GM18868 (cell line): ENCODE measurements at regions not wholly inside any gene's neighbourhood (a gene's known extent, or its start where the extent isn't known, plus 50 kb on each side); places are given as distances from the start of the nearest gene placed in this dataset.
A peak's percentile ranks its signal among the peaks of the same experiment; 100 is the strongest.

Experiments used
- ATAC-seq: cut with Tn5 transposase; IDR thresholded peaks from one replicate; pipeline ENCODE4 v1.9.1; 2021; ENCODE audit warnings: mild to moderate bottlenecking, moderate library complexity; ENCODE audit not compliant: unreplicated experiment

DNA sequence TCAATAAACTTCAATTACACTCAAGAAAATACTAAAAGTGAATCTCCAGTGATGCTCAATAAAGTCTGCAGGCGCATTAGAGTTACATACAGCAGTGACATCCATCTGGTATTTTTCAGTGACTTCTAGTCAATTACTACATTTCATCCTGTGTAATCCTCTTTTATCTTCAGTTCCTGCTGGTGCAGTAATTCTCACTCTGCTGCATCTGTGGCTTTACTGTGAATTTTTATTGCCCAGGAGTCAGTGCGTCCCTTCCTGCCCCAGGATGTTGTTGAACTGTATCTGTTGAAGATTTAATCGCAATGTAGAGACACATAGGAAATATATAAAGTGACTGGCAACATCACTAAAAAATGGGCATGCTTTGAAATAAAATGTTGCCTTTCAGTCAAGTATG is 196.3 kb upstream of the TMTC4 start:
- no peak for ATAC-seq

DNA sequence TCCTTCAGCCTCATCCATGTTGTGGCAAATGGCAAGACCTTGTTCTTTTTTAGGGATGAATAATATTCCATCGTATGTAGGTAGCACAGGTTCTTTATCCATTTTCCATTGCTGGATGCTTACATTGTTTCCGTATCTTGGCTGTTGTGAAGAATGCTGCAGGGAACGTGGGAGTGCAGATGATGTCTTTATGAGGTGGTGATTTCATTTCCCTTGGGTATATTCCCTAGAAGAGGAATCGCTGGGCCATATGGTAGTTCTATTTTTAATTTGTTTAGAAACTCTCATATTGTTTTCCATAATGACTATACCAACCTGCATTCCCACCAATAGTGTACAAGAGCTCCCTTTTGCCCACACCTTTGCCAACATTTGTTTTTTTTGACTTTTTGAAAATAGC is 186.3 kb upstream of the TMTC4 start:
- no peak for ATAC-seq

GRCh38 chr13:100859861-100860260 is 185.3 kb upstream of the TMTC4 start:
- no peak for ATAC-seq

DNA sequence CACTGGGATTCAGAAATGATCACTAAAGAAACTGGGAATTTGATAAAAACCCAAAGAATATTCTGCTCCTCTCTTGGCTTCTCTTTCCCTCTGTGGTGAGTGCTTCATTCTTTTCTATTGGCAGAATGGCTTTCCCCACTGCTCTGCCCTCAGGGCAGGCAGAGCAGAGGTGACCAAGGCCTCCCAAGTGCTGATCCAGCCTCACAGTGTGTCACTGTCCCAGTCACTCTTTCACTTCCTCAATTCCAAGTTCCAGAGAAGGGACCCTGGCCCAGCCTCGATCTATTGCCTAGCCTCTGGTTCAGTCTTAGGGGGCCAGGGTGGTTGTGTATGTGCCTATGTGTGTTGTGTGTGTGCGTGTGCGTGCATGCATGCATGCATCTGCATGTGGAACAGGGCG is 180.6 kb upstream of the TMTC4 start:
- no peak for ATAC-seq

GRCh38 chr13:100854006-100854405 is 179.4 kb upstream of the TMTC4 start:
- ATAC-seq: no peak

- ATAC-seq: no peak
Measured at GRCh38 chr13:100853434-100853833, 178.8 kb upstream of the TMTC4 start.

DNA sequence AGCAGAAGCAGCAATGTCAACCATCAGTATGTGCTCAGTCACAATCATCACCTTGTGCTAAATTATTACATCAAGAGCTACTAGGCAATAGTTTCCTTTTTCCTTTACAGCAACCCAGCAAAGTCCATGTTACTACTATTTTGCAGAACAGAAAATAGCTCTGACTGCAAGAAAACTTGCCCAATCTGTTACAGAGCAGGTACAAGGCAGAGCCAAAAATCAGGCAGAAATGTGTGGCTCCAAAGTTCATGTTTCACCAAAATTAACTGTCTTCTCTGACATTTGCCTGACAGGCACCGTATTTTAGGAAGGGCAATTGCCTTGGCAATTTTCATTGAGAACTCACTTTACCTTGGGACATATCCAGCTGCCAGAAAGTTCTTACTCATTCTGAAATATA is 177.6 kb upstream of the TMTC4 start:
- no peak for ATAC-seq

GRCh38 chr13:100848304-100848703 is 173.7 kb upstream of the TMTC4 start:
- no peak for ATAC-seq

DNA sequence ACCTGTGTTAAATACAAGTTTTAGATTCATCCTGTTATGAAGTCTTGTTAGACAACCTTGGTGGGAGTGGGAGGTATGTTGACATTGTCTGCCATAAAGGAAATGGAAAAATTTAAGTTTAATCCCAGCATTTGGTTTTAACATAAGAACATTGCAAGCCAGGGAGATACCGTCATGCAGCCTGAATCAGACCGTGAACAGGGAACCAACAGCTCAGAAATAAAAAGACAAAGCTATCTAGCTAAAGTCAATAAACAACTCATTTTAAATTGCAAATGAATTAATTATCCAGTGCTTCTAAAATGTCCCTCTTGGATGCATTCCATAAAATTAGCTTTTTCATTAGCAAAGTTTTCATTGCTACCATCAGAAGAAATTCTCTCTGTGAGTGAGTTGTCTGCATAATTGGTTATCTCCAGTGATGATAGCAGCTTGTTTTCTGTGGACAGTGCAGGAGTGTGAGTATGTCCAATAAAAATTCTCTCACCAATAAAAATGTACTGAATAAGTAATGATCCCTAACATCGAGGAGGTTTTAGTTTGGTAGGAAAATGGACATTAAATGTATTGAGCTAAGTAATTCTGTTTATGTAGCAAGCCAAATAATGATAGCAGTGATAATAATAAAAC is 170.6 kb upstream of the TMTC4 start:
- ATAC-seq: no peak

DNA sequence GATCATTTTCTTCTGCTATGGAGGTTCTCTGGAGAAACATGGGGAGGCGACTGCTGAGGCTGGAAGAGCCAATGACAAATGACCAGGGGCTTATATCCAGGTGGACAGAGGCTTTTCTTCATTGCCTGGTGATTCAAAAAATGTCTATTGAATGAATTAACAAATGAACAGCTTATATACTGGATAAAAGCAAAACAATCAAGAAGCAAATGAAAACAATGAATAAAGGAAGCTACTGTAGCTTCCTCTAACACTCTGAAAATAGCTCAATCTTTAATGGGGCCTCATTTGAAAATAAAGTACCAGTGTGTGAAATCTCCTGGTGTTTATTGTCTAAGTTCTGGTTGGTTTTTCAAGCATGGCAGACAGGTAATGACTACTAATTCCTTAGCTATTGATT is 167.5 kb upstream of the TMTC4 start:
- no peak for ATAC-seq

GRCh38 chr13:100838387-100838786 is 163.8 kb upstream of the TMTC4 start:
- ATAC-seq: no peak

GRCh38 chr13:100837631-100838030 is 163.0 kb upstream of the TMTC4 start:
- ATAC-seq: no peak

DNA sequence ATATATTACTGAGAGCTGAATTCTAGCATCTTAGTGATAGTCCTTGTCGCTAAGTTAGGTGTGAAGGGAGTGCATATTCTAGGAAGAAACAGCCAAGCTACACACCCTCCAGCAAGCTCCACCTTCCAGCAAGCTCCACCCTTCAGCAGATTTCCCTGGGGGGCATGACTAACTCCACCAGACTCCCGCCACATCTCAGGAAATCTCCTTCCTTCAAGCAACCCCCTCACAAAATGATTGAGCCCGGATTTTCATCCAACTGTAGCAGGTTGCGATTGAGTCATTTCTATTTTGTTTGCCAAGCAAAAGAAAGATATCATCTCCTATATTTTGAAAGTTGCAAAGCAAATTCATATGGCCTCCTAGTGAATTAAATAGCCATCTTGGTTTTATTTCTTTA is 162.1 kb upstream of the TMTC4 start:
- no peak for ATAC-seq

- ATAC-seq: no peak
Measured at GRCh38 chr13:100835695-100836094, 161.1 kb upstream of the TMTC4 start.

DNA sequence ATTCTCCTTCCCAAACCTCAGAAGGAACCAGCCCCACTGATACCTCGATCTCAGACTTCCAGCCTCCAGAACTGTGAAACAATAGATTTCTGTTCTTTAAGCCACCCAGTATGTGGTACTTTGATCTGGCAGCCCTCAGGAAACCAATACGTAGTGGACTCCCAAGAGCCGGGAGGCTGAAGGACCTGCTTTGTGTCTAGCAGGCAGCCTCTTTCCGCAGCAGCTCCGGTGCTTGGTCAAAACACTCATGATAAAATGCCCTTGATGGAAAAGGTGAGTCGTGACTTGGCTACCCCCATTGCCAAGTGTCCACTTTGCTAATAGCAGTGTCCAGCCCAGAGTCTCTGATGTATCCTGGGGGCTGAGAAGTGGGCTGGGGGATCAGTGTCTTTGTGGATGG is 158.8 kb upstream of the TMTC4 start:
- ATAC-seq: no peak

- no peak for ATAC-seq
Measured at GRCh38 chr13:100828226-100828625, 153.6 kb upstream of the TMTC4 start.

DNA sequence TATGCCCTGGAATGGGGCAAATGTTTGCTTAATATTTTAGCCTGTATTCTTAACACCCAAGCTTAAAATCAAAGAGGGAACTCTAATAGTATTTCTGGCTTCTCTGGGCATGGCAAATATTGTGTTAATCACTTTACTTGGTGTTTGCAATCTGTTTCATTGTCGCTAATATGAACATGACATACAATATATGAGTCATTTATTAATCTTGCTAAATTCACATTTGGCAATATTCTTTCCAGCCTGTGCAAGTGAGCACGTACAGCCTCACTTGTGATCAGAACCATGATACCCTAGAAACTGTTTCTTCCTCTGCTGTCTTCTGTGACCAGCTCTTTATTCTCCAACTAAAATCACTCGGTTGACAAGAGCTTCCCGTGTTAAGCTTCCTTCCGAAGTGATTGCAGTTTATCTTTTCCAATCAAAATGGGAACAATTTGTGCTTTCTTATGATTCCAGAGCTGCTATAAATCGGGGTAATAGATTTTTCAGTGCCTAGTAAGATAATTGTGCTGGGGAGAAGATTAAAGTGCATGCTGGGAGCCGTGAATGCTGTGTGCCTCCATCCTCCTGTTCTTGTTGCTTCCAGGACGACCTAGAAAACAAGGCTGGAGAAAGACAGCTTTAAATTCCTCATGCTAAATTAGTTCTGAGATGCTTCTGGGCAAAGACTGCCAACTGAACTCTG is 153.0 kb upstream of the TMTC4 start:
- no peak for ATAC-seq

DNA sequence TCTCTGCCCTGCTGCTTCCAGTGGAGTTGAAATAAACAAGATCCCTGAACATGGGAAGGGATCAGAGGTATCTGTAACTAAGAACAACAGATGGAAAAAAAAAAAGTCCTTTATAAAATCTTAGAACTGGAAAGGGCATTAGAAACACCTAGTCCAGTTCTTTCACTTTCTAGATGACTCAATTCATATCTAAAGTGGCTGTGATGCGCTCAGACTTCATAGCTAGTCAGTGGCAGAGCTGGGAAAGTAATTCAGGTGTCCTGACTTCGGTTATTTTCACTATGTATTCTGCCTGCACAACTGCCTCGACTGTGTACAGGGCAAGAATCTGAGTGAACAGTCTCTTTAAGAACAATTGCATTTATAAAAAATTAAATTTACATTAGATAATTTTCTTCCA is 151.8 kb upstream of the TMTC4 start:
- ATAC-seq: peak; percentile 69

- ATAC-seq: no peak
Measured at GRCh38 chr13:100825557-100825956, 151.0 kb upstream of the TMTC4 start.

- ATAC-seq: no peak
Measured at GRCh38 chr13:100824366-100824765, 149.8 kb upstream of the TMTC4 start.

DNA sequence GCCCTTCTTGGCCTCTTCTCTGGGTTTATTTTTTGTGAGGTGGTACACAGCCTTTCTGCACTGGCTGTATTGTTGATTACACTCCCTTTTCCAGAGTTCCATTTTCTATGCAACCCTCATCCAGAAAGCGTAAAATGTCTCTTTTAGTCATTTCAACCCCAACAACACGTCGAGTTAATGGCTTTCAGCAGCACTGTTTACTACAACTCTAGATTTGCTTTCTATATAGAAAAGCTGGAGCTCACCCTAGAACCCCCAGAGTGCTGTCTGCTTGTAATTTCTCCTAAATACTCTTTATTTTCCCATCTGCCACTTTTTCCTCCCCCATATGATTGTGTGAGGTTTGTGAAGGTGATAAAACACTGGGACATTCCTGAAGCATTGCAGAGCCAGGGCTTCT is 148.9 kb upstream of the TMTC4 start:
- no peak for ATAC-seq

DNA sequence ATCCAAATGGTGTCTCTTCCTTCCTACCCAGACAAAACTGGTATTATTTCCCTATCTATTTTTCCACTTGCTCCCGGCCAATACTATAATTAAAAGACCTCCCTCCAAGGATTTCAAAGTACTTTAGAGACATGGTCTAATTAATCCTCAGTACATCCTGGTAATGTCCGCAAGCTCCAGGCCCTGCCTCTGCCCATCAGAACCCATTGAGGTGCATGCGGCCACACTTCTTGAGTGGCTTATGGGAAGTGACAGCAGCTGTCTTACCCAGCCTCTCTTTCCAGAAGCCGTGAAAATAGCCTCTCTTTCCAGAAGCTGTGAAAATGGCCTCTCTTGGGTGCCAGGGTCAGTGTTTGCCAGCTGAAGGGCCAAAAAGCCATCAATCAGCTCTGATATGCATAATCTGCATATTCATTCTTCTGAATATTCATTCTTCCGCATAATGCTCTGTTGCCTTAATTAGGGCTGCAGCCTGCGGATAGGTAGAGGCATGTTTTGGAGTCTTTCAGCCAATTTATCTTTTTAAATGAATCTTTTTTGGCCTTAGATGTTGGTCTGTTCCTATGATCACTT is 148.4 kb upstream of the TMTC4 start:
- no peak for ATAC-seq

DNA sequence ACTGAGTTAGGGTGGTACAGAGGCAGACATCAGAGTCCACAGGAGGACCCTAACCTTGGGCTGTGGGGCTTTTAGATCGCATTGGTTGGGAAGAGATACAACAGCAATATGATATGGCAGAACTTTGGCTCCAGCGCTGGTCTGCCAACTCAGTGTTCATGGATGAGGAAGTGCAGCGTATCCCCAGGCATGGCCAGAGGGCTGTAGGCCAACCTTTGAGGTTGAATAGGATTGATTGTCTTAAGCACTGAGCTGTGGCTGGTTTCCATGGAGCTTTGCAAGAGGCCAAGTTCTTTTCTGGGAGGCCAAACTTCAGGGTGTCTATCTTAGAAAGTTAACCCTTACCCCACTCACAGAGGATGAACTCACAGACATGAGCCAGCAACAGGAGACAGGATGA is 144.1 kb upstream of the TMTC4 start:
- ATAC-seq: no peak
